ENCODE measurements at regions not wholly inside any gene's neighbourhood (a gene's known extent, or its start where the extent isn't known, plus 50 kb on each side); places are given as distances from the start of the nearest gene placed in this dataset.
A peak's percentile ranks its signal among the peaks of the same experiment; 100 is the strongest.
"Not testable (repeated sequence)": the region's sequence is repeated elsewhere in the genome, so short reads cannot be mapped to it uniquely, and the experiment has no call there.

DNA sequence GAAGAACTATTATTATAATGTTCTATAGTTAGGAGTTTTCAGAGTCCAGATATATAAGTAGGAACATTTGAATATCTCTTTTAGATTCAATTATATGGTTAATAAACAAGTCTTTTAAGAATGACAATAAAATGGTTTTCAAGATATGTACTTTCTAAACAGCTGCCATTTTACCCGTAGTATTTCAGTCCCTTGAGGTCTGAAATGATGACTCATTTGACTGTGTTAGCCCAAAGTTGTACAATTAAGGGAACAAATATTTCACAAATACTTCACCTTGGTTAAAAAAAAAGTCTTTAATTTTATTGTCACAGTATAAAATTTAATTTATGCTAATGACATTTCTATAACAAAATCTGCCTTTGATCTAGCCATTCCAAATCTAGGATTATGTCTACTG lies 91.6 kb upstream of the TANK start:
- intact Hi-C loops (cut with micrococcal nuclease), result no loop called here

DNA sequence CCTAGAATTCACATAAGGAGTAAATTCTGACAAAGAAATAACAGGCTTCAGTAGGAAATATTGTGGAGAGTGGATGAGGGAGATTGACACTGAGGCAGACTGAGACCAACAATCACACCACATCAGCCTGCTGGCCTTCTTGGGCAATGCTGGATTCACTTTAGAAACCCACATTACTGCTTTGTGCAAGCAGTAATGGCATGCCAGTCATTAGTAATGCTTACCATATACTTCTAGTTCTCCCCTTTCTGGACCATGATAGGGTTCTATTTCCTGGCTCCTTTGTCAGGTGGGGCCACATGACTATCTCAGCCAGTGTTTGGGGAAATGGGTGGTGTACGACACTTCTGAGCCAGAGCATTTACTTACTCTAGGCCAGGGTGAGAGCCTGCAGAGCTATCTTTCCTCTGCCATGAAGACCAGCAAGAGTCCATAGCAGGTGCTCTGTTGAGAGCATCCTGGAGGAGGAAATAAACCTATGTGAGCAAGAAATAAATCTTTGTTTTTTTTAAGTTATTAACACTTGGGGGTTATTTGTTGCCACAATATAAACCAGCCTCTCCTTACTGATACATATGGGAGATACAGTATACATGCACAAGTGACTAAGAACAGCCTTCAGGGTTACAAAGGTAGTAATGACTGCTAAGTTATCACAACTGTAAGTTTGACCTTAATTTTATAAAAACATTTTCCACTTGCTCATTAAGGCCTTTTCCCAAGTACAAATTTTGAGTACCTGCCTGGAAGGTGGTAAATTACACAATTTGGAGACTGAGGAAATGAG lies 89.3 kb upstream of the TANK start:
- intact Hi-C loops (cut with micrococcal nuclease), result no loop called here
- TF ChIP-seq, protein P1, sequence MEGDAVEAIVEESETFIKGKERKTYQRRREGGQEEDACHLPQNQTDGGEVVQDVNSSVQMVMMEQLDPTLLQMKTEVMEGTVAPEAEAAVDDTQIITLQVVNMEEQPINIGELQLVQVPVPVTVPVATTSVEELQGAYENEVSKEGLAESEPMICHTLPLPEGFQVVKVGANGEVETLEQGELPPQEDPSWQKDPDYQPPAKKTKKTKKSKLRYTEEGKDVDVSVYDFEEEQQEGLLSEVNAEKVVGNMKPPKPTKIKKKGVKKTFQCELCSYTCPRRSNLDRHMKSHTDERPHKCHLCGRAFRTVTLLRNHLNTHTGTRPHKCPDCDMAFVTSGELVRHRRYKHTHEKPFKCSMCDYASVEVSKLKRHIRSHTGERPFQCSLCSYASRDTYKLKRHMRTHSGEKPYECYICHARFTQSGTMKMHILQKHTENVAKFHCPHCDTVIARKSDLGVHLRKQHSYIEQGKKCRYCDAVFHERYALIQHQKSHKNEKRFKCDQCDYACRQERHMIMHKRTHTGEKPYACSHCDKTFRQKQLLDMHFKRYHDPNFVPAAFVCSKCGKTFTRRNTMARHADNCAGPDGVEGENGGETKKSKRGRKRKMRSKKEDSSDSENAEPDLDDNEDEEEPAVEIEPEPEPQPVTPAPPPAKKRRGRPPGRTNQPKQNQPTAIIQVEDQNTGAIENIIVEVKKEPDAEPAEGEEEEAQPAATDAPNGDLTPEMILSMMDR (IDR thresholded peaks at IDR 0.05), result no peak
- Mint-ChIP-seq H3K36me3 (no peaks in the 10 kb centered on the region), H3K27ac (peak overlapping the region in 1 of 7 donors; percentile 75), H3K27me3 (ENCODE audit: low read depth in 3 of 3) (peaks cover 0 to 2% (median 2%) of the 10 kb centered on the region in 3 donors), H3K9me3 (peaks cover 0 to 2% (median 0%) of the 10 kb centered on the region in 7 donors), H3K4me3 (no peak overlapping the region), H3K4me1 (no peaks in the 10 kb centered on the region)
- no peak overlapping the region for H2AFZ ChIP-seq (ENCODE audit: insufficient read depth, low read depth, low read length, poor library complexity, severe bottlenecking)
- H3K4me1 ChIP-seq (ENCODE audit: control insufficient read depth in 1 of 2, insufficient read depth in 2 of 2, low read length in 2 of 2), result no peaks in the 10 kb centered on the region
- no peaks in the 10 kb centered on the region for H4K20me1 ChIP-seq (ENCODE audit: insufficient read depth, low read length)
- H3K27me3 ChIP-seq (ENCODE audit: control insufficient read depth in 2 of 2, insufficient read depth in 2 of 2, low read length in 2 of 2), result no peaks in the 10 kb centered on the region
- no peak for DNase-seq
- no peak overlapping the region for H3K4me3 ChIP-seq (replicated peaks in 1 of 3; ENCODE audit: low read depth in 2 of 3, low read length in 3 of 3)
- no peaks in the 10 kb centered on the region for H3K36me3 ChIP-seq (replicated peaks in 1 of 2; ENCODE audit: control insufficient read depth in 1 of 2, insufficient read depth in 2 of 2, low read length in 2 of 2)
- H3K4me2 ChIP-seq (replicated peaks; ENCODE audit: extremely low read depth, low read length, poor library complexity, severe bottlenecking), result no peak overlapping the region
- WGBS (ENCODE audit: insufficient coverage), result 86% methylated on average over 1 of the region's 1 CpG
- no peaks in the 10 kb centered on the region for H3K79me2 ChIP-seq (ENCODE audit: insufficient read depth, low read length)
- no peak overlapping the region for H3K27ac ChIP-seq (ENCODE audit: low read depth in 1 of 2, low read length in 2 of 2)
- no peaks in the 10 kb centered on the region for H3K9me3 ChIP-seq (replicated peaks in 1 of 2; ENCODE audit: control insufficient read depth in 1 of 2, insufficient read depth in 1 of 2, low read length in 2 of 2)
- no peak overlapping the region for H3K9ac ChIP-seq (ENCODE audit: insufficient read depth, low read length, poor library complexity, severe bottlenecking)

More for the DNA sequence above, 91.6 kb upstream of the TANK start:
- no CpG with 5 or more reads among the region's 1 CpG for WGBS (ENCODE audit: insufficient coverage)
- no peaks in the 10 kb centered on the region for H4K20me1 ChIP-seq (ENCODE audit: insufficient read depth, low read length)
- DNase-seq, result peak in 2 of 3 donors; percentile 16 to 54
- no peaks in the 10 kb centered on the region for H3K36me3 ChIP-seq (replicated peaks in 1 of 2; ENCODE audit: control insufficient read depth in 1 of 2, insufficient read depth in 2 of 2, low read length in 2 of 2)
- TF ChIP-seq, protein P1 (IDR thresholded peaks at IDR 0.05), result no peak
- no peak overlapping the region for H3K27ac ChIP-seq (ENCODE audit: low read depth in 1 of 2, low read length in 2 of 2)
- peaks cover 0 to 2% (median 0%) of the 10 kb centered on the region in 7 donors for H3K9me3 Mint-ChIP-seq
- peaks cover 2% of the 10 kb centered on the region for H3K4me1 Mint-ChIP-seq
- no peaks in the 10 kb centered on the region for H3K27me3 ChIP-seq (ENCODE audit: control insufficient read depth in 2 of 2, insufficient read depth in 2 of 2, low read length in 2 of 2)
- no peaks in the 10 kb centered on the region for H3K36me3 Mint-ChIP-seq
- H3K9me3 ChIP-seq (replicated peaks in 1 of 2; ENCODE audit: control insufficient read depth in 1 of 2, insufficient read depth in 1 of 2, low read length in 2 of 2), result no peaks in the 10 kb centered on the region
- H3K27me3 Mint-ChIP-seq (ENCODE audit: low read depth in 3 of 3), result peaks cover 0 to 2% (median 2%) of the 10 kb centered on the region in 3 donors
- H3K27ac Mint-ChIP-seq, result no peak overlapping the region
- no peak overlapping the region for H3K9ac ChIP-seq (ENCODE audit: insufficient read depth, low read length, poor library complexity, severe bottlenecking)
- H3K4me2 ChIP-seq (replicated peaks; ENCODE audit: extremely low read depth, low read length, poor library complexity, severe bottlenecking), result no peak overlapping the region
- H2AFZ ChIP-seq (ENCODE audit: insufficient read depth, low read depth, low read length, poor library complexity, severe bottlenecking), result no peak overlapping the region
- H3K79me2 ChIP-seq (ENCODE audit: insufficient read depth, low read length), result no peaks in the 10 kb centered on the region
- peaks cover 0 to 3% of the 10 kb centered on the region in 2 donors for H3K4me1 ChIP-seq (ENCODE audit: control insufficient read depth in 1 of 2, insufficient read depth in 2 of 2, low read length in 2 of 2)
- H3K4me3 Mint-ChIP-seq, result no peak overlapping the region
- no peak overlapping the region for H3K4me3 ChIP-seq (replicated peaks in 1 of 3; ENCODE audit: low read depth in 2 of 3, low read length in 3 of 3)

- intact Hi-C loops (cut with micrococcal nuclease); H3K4me2 ChIP-seq (replicated peaks; ENCODE audit: extremely low read depth, low read length, poor library complexity, severe bottlenecking): not testable (repeated sequence)
- WGBS (ENCODE audit: insufficient coverage), result no CpG with 5 or more reads among the region's 2 CpGs
These were observed 87.8 kb upstream of the TANK start for GRCh38 chr2:161072436-161072835.

More at GRCh38 chr2:161072436-161072835, 87.8 kb upstream of the TANK start:
- not testable (repeated sequence) for H4K20me1 ChIP-seq (ENCODE audit: insufficient read depth, low read length); H3K79me2 ChIP-seq (ENCODE audit: insufficient read depth, low read length); H3K4me3 Mint-ChIP-seq; H3K4me3 ChIP-seq (replicated peaks in 1 of 3; ENCODE audit: low read depth in 2 of 3, low read length in 3 of 3); H3K27me3 ChIP-seq (ENCODE audit: control insufficient read depth in 2 of 2, insufficient read depth in 2 of 2, low read length in 2 of 2); H3K36me3 ChIP-seq (replicated peaks in 1 of 2; ENCODE audit: control insufficient read depth in 1 of 2, insufficient read depth in 2 of 2, low read length in 2 of 2); H3K9me3 ChIP-seq (replicated peaks in 1 of 2; ENCODE audit: control insufficient read depth in 1 of 2, insufficient read depth in 1 of 2, low read length in 2 of 2); DNase-seq; H3K36me3 Mint-ChIP-seq; H3K9me3 Mint-ChIP-seq; H3K27ac Mint-ChIP-seq; H3K27ac ChIP-seq (ENCODE audit: low read depth in 1 of 2, low read length in 2 of 2); H3K27me3 Mint-ChIP-seq (ENCODE audit: low read depth in 3 of 3); H3K9ac ChIP-seq (ENCODE audit: insufficient read depth, low read length, poor library complexity, severe bottlenecking); H2AFZ ChIP-seq (ENCODE audit: insufficient read depth, low read depth, low read length, poor library complexity, severe bottlenecking)
- peaks cover 12% of the 10 kb centered on the region for H3K4me1 Mint-ChIP-seq
- H3K4me1 ChIP-seq (ENCODE audit: control insufficient read depth in 1 of 2, insufficient read depth in 2 of 2, low read length in 2 of 2), result peaks cover 11 to 13% of the 10 kb centered on the region in 2 donors

Data from CD14-positive monocyte (primary cell).